A673 (cell line): ENCODE measurements at regions not wholly inside any gene's neighbourhood (a gene's known extent, or its start where the extent isn't known, plus 50 kb on each side); places are given as distances from the start of the nearest gene placed in this dataset.

Source experiments
- EZH2 ChIP-seq: fragments of 200-600 bp; sonication (generic); IDR thresholded peaks from 2 replicates; pipeline ENCODE4 v1.6.1; 2017; ENCODE audit warnings: borderline replicate concordance, low read depth, mild to moderate bottlenecking, mixed read lengths, antibody characterized with exemption, low read length; ENCODE audit not compliant: poor library complexity, severe bottlenecking
- TF ChIP-seq, protein P1 (sequence below): fragments of 300-800, 200-600 bp; sonication (generic); conservative IDR thresholded peaks from 2 replicates; pipeline ENCODE4 v1.5.1; 2017; ENCODE audit warnings: low read depth, mild to moderate bottlenecking, antibody characterized with exemption, low read length, moderate library complexity, mixed read lengths

GRCh38 chr6:27785294-27785693, 126.9 kb downstream of the OR2B2 start:
- TF ChIP-seq, protein P1, sequence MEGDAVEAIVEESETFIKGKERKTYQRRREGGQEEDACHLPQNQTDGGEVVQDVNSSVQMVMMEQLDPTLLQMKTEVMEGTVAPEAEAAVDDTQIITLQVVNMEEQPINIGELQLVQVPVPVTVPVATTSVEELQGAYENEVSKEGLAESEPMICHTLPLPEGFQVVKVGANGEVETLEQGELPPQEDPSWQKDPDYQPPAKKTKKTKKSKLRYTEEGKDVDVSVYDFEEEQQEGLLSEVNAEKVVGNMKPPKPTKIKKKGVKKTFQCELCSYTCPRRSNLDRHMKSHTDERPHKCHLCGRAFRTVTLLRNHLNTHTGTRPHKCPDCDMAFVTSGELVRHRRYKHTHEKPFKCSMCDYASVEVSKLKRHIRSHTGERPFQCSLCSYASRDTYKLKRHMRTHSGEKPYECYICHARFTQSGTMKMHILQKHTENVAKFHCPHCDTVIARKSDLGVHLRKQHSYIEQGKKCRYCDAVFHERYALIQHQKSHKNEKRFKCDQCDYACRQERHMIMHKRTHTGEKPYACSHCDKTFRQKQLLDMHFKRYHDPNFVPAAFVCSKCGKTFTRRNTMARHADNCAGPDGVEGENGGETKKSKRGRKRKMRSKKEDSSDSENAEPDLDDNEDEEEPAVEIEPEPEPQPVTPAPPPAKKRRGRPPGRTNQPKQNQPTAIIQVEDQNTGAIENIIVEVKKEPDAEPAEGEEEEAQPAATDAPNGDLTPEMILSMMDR: no peak
- no peak for TF ChIP-seq EZH2
